GM18909 (cell line): ENCODE measurements at regions not wholly inside any gene's neighbourhood (a gene's known extent, or its start where the extent isn't known, plus 50 kb on each side); places are given as distances from the start of the nearest gene placed in this dataset.
"Not testable (repeated sequence)": the region's sequence is repeated elsewhere in the genome, so short reads cannot be mapped to it uniquely, and the experiment has no call there.

Experiments
- ATAC-seq: cut with Tn5 transposase; IDR thresholded peaks from one replicate; pipeline ENCODE4 v1.9.1; 2021; ENCODE audit warnings: mild to moderate bottlenecking; ENCODE audit not compliant: unreplicated experiment, poor library complexity

- no peak for ATAC-seq
Measured at GRCh38 chr16:65728652-65729051, 606.8 kb upstream of the CDH11 start.

DNA sequence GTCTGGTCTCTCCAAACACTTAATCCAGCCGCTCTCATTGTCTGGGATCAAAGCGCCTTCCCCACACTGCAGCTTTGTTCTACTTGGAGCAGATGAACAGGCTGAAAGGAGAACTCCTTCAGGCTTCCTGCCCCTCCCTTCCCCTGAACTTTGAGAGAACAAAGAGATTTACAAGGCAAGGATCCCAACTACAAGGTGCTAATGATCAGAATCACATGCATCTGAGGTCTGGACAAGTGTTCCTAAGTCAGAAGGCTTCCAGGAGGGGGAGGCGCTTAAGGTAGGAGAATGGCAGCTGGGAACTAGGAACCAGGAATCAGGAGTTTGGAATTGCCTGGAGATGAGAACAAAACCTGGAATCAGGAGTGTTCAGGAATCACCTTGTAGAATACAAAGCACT, 606.3 kb upstream of the CDH11 start:
- ATAC-seq: no peak

- ATAC-seq: no peak
Measured at GRCh38 chr16:65727534-65728137, 605.8 kb upstream of the CDH11 start.

- ATAC-seq: no peak
Measured at GRCh38 chr16:65725156-65725845, 603.4 kb upstream of the CDH11 start.

DNA sequence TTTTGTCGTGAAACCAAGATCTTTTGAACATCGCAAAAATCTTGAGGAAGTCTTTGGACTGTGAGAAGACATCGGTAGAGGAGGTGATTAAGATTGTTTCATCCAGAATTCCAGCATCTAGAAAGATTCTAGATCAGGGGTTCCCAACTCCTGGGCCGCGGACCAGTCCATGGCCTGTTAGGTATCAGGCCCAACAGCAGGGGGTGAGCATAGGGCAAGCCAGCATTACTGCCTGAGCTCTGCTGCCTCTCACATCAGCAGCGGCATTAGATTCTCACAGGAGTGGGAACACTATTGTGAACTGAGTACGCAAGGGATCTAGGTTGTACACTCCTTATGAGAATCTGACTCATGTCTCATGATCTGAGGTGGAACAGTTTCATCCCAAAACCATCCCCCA, 600.6 kb upstream of the CDH11 start:
- ATAC-seq: no peak

DNA sequence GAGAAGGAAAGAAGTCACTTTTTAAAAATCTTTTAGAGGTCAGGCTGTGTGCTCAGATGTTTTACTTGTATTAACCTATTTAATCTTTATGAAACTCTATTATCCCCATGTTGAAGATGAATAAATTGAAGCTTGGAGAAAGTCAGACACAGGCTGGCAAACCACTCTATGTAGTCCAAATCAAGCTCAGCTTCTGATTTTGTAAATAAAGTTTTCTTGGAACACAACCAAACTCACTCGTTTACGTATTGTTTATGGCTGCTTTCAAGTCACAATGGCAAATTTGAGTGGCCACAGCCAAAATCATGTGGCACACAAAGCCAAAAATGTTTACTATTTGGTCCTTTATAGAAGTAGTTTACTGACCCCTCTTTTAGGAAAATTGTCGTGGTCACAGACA, 596.0 kb upstream of the CDH11 start:
- no peak for ATAC-seq

GRCh38 chr16:65716737-65717700, 595.2 kb upstream of the CDH11 start:
- ATAC-seq: no peak

- ATAC-seq: no peak
Measured at GRCh38 chr16:65713181-65713808, 591.4 kb upstream of the CDH11 start.

GRCh38 chr16:65710107-65710506, 588.2 kb upstream of the CDH11 start:
- ATAC-seq: no peak

- ATAC-seq: no peak
Measured at GRCh38 chr16:65704866-65705265, 583.0 kb upstream of the CDH11 start.

DNA sequence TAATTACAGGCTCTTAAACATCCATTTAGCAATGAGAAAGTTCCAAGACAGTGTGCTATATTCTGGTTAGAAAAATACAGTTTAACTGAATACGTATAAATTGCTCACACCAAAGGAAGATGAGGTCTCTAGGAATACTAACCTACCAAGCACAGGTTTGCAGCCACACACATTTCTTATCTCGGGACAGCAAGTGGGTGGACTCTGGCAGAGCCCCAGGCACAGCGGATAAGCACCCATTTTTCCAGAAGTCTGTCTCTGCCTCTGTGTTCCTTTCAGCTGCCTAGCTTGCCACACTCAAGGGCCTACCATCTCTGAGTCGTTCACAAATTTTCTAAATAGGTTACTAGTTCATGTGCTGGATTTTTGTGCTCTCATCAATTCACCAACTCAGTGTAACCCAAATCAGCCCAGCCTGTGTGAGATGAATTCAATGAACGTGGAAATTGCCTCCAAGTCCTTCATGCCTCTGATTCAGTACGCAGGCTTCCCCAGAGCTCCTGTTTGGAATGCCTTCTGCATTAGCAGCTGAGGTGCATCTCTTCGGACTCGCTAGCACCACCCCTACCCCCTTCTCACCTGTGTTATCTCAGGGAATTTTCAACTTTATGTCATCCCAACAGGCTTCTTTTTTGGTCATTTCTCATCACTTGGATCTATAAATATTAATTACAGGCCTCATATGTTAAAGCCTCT, 581.0 kb upstream of the CDH11 start:
- ATAC-seq: no peak

DNA sequence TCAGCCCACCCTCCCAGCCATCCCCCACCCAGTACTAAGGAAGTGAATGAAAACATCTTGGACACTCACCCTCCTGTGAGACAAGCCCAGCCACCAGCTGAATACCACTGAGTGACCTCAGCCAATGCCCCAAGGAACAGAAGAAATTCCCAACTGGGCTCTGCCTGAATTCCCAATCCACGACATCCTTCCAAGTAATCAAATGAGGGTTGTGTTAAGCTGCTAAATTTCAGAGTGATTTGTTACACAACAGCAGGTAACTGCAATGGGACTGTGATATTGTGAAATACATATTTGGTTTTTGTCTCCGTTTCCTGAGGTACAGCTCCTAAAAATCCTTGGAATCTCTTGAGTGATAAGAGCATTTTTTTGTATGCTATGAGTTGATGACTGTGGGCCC, 578.7 kb upstream of the CDH11 start:
- ATAC-seq: no peak

GRCh38 chr16:65698791-65699321, 577.0 kb upstream of the CDH11 start:
- ATAC-seq: no peak

- ATAC-seq: no peak
Measured at GRCh38 chr16:65697521-65697920, 575.7 kb upstream of the CDH11 start.

GRCh38 chr16:65697065-65697464, 575.2 kb upstream of the CDH11 start:
- ATAC-seq: no peak

DNA sequence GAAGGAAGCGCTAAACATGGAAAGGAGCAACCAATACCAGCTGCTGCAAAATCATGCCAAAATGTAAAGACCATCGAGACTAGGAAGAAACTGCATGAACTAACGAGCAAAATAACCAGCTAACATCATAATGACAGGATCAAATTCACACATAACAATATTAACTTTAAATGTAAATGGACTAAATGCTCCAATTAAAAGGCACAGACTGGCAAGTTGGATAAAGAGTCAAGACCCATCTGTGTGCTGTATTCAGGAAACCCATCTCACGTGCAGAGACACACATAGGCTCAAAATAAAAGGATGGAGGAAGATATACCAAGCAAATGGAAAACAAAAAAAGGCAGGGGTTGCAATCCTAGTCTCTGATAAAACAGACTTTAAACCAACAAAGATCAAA, 570.0 kb upstream of the CDH11 start:
- ATAC-seq: not testable (repeated sequence)

DNA sequence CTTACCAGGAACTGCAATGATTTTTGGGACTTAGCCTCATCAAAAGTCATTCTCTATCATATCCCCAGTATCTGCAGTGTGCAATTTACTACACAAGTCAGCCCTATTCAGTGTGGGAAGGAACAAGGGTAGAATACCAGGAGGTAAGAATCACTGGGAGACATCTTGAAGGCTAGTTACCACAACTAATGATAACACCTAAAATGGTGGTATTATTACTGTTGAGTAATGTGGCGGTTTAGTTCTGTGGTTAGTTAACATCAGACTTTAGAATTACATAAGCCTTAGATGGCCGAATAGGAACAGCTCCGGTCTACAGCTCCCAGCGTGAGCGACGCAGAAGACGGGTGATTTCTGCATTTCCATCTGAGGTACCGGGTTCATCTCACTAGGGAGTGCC, 567.9 kb upstream of the CDH11 start:
- ATAC-seq: no peak

DNA sequence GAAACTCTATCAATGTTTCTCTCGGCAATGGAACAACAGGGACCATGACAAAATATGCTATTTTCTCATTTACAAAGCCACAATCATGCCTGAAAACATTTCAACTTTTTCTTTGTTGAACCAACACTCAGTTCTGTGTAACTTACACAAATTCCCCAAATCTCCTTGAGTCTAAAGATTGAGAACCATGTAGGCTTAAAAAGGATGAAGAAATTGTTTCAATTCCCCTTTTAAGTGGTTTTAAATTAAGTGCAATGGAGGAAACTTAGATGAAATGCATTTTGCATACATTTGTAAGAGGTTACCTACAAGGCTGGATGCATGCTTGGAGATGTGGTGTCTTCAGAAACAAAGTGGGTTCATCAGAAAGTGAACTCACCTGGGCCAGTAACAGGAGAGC, 566.4 kb upstream of the CDH11 start:
- ATAC-seq: no peak

- ATAC-seq: no peak
Measured at GRCh38 chr16:65684230-65684629, 562.4 kb upstream of the CDH11 start.

- ATAC-seq: no peak
Measured at GRCh38 chr16:65681406-65681805, 559.5 kb upstream of the CDH11 start.
